ENCODE measurements at regions not wholly inside any gene's neighbourhood (a gene's known extent, or its start where the extent isn't known, plus 50 kb on each side); places are given as distances from the start of the nearest gene placed in this dataset.

GRCh38 chr20:19883501-19883900 lies 125.4 kb downstream of the RIN2 start:
- no peak for DNase-seq (ENCODE audit: extremely low spot score, unreplicated experiment)
- Mint-ChIP-seq H3K27ac (no peak overlapping the region), H3K36me3 (peaks cover 14% of the 10 kb centered on the region), H3K27me3 (no peaks in the 10 kb centered on the region), H3K4me3 (no peak overlapping the region), H3K9me3 (no peaks in the 10 kb centered on the region), H3K4me1 (ENCODE audit: unreplicated experiment) (peaks cover 13% of the 10 kb centered on the region)
- no peak for TF ChIP-seq CTCF (conservative IDR thresholded peaks at IDR 0.05)

DNA sequence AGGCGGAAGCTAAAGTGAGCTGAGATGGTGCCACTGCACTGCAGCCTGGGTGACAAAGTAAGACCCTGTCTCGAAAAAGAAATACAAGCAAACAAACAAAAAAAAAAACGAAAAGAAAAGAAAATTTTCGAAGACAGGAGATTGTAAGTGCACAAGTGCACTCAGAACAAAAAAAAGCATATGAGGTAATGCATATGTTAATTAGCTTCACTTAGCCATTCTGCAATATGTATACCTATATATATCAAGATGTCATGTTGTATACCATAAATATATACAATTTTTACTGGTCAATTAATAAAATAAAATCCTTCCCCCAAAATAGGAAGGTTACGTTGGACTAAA lies 127.5 kb downstream of the RIN2 start:
- TF ChIP-seq CTCF (conservative IDR thresholded peaks at IDR 0.05) = no peak
- peaks cover 10% of the 10 kb centered on the region for H3K36me3 Mint-ChIP-seq
- peak overlapping the region; percentile 73 for H3K27ac Mint-ChIP-seq
- no peaks in the 10 kb centered on the region for H3K27me3 Mint-ChIP-seq
- H3K9me3 Mint-ChIP-seq = no peaks in the 10 kb centered on the region
- no peak for DNase-seq (ENCODE audit: extremely low spot score, unreplicated experiment)
- H3K4me3 Mint-ChIP-seq = no peak overlapping the region
- H3K4me1 Mint-ChIP-seq (ENCODE audit: unreplicated experiment) = peaks cover 33% of the 10 kb centered on the region

GRCh38 chr20:19885939-19886660 lies 128.0 kb downstream of the RIN2 start:
- no peak for TF ChIP-seq CTCF (conservative IDR thresholded peaks at IDR 0.05)
- peak overlapping the region; percentile 32 for H3K4me3 Mint-ChIP-seq
- H3K36me3 Mint-ChIP-seq = peaks cover 15% of the 10 kb centered on the region
- peaks cover 4% of the 10 kb centered on the region for H3K9me3 Mint-ChIP-seq
- H3K27ac Mint-ChIP-seq = peak overlapping the region; percentile 27
- DNase-seq (ENCODE audit: extremely low spot score, unreplicated experiment) = no peak
- H3K4me1 Mint-ChIP-seq (ENCODE audit: unreplicated experiment) = peaks cover 38% of the 10 kb centered on the region
- H3K27me3 Mint-ChIP-seq = no peaks in the 10 kb centered on the region

- peaks cover 42% of the 10 kb centered on the region for H3K4me1 Mint-ChIP-seq (ENCODE audit: unreplicated experiment)
- H3K27ac Mint-ChIP-seq = peak overlapping the region; percentile 27
- DNase-seq (ENCODE audit: extremely low spot score, unreplicated experiment) = no peak
- peak overlapping the region; percentile 32 for H3K4me3 Mint-ChIP-seq
- H3K27me3 Mint-ChIP-seq = no peaks in the 10 kb centered on the region
- TF ChIP-seq CTCF (conservative IDR thresholded peaks at IDR 0.05) = no peak
- H3K9me3 Mint-ChIP-seq = peaks cover 6% of the 10 kb centered on the region
- H3K36me3 Mint-ChIP-seq = peaks cover 19% of the 10 kb centered on the region
These were observed 128.7 kb downstream of the RIN2 start for GRCh38 chr20:19886661-19887288.

- peaks cover 42% of the 10 kb centered on the region for H3K4me1 Mint-ChIP-seq (ENCODE audit: unreplicated experiment)
- H3K36me3 Mint-ChIP-seq = peaks cover 23% of the 10 kb centered on the region
- no peaks in the 10 kb centered on the region for H3K27me3 Mint-ChIP-seq
- TF ChIP-seq CTCF (conservative IDR thresholded peaks at IDR 0.05) = no peak
- peak overlapping the region; percentile 53 for H3K27ac Mint-ChIP-seq
- peak overlapping the region; percentile 67 for H3K4me3 Mint-ChIP-seq
- no peak for DNase-seq (ENCODE audit: extremely low spot score, unreplicated experiment)
- H3K9me3 Mint-ChIP-seq = peaks cover 6% of the 10 kb centered on the region
These were observed 129.4 kb upstream of the NAA20 start for GRCh38 chr20:19887556-19888268.

Measured in type B pancreatic cell (in vitro differentiated cells).